Endothelial cell of umbilical vein (primary cell): ENCODE measurements at regions not wholly inside any gene's neighbourhood (a gene's known extent, or its start where the extent isn't known, plus 50 kb on each side); places are given as distances from the start of the nearest gene placed in this dataset.

Experiments
- CTCF ChIP-seq, 2 donors: IDR thresholded peaks; 1 replicate in 1 of 2; 2 replicates in 1 of 2; pipeline ENCODE4 v1.5.1; 2011; ENCODE audit warnings: low read length in 2 of 2, mild to moderate bottlenecking in 2 of 2, moderate library complexity in 2 of 2, control low read depth in 1 of 2, inconsistent platforms in 1 of 2, low read depth in 1 of 2; ENCODE audit not compliant: insufficient read depth in 1 of 2; ENCODE audit errors: extremely low read depth in 1 of 2
- MAX ChIP-seq: IDR thresholded peaks from 2 replicates; pipeline ENCODE4 v1.6.1; 2011; ENCODE audit not compliant: insufficient read depth, insufficient read length
- POLR2A ChIP-seq: IDR thresholded peaks from 2 replicates; pipeline ENCODE4 v1.6.1; 2012; ENCODE audit warnings: low read depth, mild to moderate bottlenecking, control low read depth, low read length
- POLR2AphosphoS5 ChIP-seq: IDR thresholded peaks from 2 replicates; pipeline ENCODE4 v1.6.1; 2012; ENCODE audit warnings: low read depth, mild to moderate bottlenecking, control low read depth, low read length, moderate library complexity; ENCODE audit not compliant: insufficient read depth

- no peak for TF ChIP-seq MAX
- no peak for TF ChIP-seq POLR2AphosphoS5
- TF ChIP-seq CTCF (IDR thresholded peaks at IDR 0.05; ENCODE audit: extremely low read depth in 1 of 2, insufficient read depth in 1 of 2, low read depth in 1 of 2, low read length in 2 of 2) = no peak
- no peak for TF ChIP-seq POLR2A
Observed at GRCh38 chr1:64397541-64397940, 72.4 kb upstream of the CACHD1 start.
